Activated CD8-positive, alpha-beta memory T cell treated with anti-CD3 and anti-CD28 coated beads, Interleukin-2, amount 10 ng/mL, durations not matched to agents 7 days and 5 days (primary cell): ENCODE measurements at regions not wholly inside any gene's neighbourhood (a gene's known extent, or its start where the extent isn't known, plus 50 kb on each side); places are given as distances from the start of the nearest gene placed in this dataset.
"Not testable (repeated sequence)": the region's sequence is repeated elsewhere in the genome, so short reads cannot be mapped to it uniquely, and the experiment has no call there.

ENCODE experiments used
- ATAC-seq: fragments of 150-1000 bp; cut with Tn5 transposase; one replicate; pipeline ENCODE4 v1.10.0; 2021; ENCODE audit warnings: moderate library complexity
- CTCF ChIA-PET: fragments of 350-600 bp; sonication (Branson Sonifier 250); formaldehyde crosslinking; loops from one replicate; lab custom pipeline; 2021; ENCODE audit warnings: antibody characterized with exemption; lab: Charles Lee
- DNase-seq: peaks from one replicate; pipeline ENCODE4 v3.0.0-alpha.2; 2020
- H3K27ac Mint-ChIP-seq: one replicate; pipeline ENCODE4 v1.8.0; 2021; ENCODE audit warnings: mild to moderate bottlenecking, mixed read lengths
- H3K27me3 Mint-ChIP-seq: one replicate; pipeline ENCODE4 v1.8.0; 2021; ENCODE audit warnings: mixed read lengths
- H3K36me3 Mint-ChIP-seq: one replicate; pipeline ENCODE4 v1.8.0; 2021; ENCODE audit warnings: mild to moderate bottlenecking, mixed read lengths
- H3K4me1 Mint-ChIP-seq: one replicate; pipeline ENCODE4 v1.8.0; 2021; ENCODE audit warnings: mixed read lengths
- H3K4me3 Mint-ChIP-seq: one replicate; pipeline ENCODE4 v1.8.0; 2021; ENCODE audit warnings: mild to moderate bottlenecking, moderate library complexity, mixed read lengths
- H3K9me3 Mint-ChIP-seq: one replicate; pipeline ENCODE4 v1.8.0; 2022; ENCODE audit warnings: low read depth, mixed read lengths

DNA sequence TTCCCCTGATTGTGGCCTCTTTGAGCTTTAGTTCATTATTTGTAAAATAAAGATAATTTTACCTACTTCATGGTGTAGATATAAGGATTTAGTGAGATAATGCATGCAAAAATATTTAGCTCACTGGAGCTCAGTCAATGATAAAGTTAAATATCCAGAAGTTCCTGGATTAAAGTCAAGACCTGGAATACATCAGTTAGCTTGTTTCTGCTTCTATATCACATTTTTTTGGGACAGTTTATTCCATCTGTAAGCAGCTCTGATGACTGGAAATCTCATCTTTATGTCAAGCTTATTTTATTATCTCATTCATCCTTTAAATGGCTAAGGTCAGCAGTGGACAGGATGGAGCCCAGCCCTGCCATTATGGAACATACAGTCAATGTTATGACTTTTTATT is 152.0 kb downstream of the EVA1A start:
- CTCF ChIA-PET, result interaction anchor here (0.9 kb wide), 1 partner anchor 489 kb away, joined by 3 read pairs; no protein-coding TSS in a partner anchor
- H3K4me3 Mint-ChIP-seq, result no peak overlapping the region
- ATAC-seq, result no peak
- H3K36me3 Mint-ChIP-seq, result no peaks in the 10 kb centered on the region
- peaks cover 29% of the 10 kb centered on the region for H3K27me3 Mint-ChIP-seq
- no peaks in the 10 kb centered on the region for H3K9me3 Mint-ChIP-seq
- no peaks in the 10 kb centered on the region for H3K4me1 Mint-ChIP-seq
- H3K27ac Mint-ChIP-seq, result no peak overlapping the region
- no peak for DNase-seq

DNA sequence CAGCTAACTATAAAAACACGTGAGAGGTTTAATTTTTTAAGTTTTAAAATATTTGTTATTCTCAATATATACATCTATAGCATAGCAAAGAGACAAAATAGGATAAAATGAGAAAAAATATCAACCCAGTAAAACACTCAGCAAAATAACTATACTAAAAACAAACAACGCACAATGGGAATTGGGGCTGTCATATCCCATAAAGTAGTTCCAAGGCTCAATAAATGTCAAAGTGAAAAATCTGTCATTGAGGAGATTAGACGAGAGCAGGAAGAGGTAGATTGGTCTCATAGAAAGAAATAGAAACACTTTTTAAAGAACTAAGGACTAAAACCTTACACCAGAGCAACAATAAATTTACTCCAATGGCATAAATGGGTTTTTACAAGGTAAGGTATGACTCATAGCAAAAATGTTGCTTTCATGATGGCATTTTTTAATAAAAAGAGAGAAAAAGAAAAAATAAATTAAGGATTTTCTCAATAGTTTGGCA is 153.7 kb downstream of the EVA1A start:
- CTCF ChIA-PET, result no interaction called here
- no peak overlapping the region for H3K4me3 Mint-ChIP-seq
- H3K4me1 Mint-ChIP-seq, result no peaks in the 10 kb centered on the region
- H3K27me3 Mint-ChIP-seq, result peaks cover 32% of the 10 kb centered on the region
- no peak for ATAC-seq
- H3K9me3 Mint-ChIP-seq, result no peaks in the 10 kb centered on the region
- DNase-seq, result no peak
- no peak overlapping the region for H3K27ac Mint-ChIP-seq
- no peaks in the 10 kb centered on the region for H3K36me3 Mint-ChIP-seq

DNA sequence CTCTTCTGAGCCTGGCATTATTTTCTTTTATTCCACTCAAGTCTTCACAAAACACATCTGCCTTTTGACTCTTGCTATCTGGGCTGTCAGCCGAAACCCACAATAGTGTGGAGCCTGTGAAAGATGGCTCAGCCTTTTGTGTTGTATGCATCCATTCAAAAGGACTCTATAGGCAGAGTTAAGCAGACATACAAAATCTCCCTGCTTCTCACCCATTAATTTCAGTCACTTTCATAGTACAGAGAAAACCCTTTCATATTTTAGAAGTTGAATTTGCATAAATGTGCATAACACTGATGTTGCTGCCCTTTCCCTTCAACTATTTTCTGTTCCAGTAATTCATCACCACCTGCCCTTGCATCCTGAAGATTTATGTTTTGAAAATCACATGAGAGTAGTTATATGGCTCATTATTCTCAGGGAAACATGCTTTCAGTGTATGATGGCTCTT is 154.6 kb downstream of the EVA1A start:
- Mint-ChIP-seq H3K27ac (no peak overlapping the region), H3K27me3 (peaks cover 31% of the 10 kb centered on the region), H3K4me1 (no peaks in the 10 kb centered on the region), H3K9me3 (no peaks in the 10 kb centered on the region), H3K4me3 (no peak overlapping the region), H3K36me3 (no peaks in the 10 kb centered on the region)
- DNase-seq (no peak), ATAC-seq (no peak)
- CTCF ChIA-PET, result no interaction called here

DNA sequence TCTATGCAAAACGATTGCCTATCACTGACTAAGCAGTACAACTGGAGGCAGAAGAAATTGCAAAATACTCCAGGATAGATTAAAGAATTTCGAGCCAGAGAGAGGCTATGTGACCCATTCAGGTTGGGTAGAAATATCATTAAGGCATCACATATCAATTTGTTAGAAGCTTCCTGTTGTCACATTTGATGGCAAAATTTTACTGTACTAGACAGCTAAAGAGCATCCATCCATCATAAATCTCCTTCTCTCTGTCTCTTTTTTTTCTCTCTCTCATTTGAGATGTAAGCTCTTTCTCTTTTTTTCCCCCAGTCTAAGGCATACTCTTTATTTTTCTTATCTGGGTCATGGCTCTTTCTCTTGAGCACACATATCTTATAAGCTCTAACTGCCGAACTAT is 155.7 kb downstream of the EVA1A start:
- Mint-ChIP-seq H3K4me1 (no peaks in the 10 kb centered on the region), H3K36me3 (no peaks in the 10 kb centered on the region), H3K9me3 (no peaks in the 10 kb centered on the region), H3K4me3 (no peak overlapping the region), H3K27ac (no peak overlapping the region), H3K27me3 (peaks cover 31% of the 10 kb centered on the region)
- DNase-seq (no peak), ATAC-seq (no peak)
- CTCF ChIA-PET, result no interaction called here

GRCh38 chr2:75403991-75404428 is 156.7 kb downstream of the EVA1A start:
- CTCF ChIA-PET, result no interaction called here
- Mint-ChIP-seq H3K27me3 (peaks cover 34% of the 10 kb centered on the region), H3K36me3 (no peaks in the 10 kb centered on the region), H3K4me3 (no peak overlapping the region), H3K27ac (no peak overlapping the region), H3K9me3 (no peaks in the 10 kb centered on the region), H3K4me1 (no peaks in the 10 kb centered on the region)
- DNase-seq (no peak), ATAC-seq (peak; percentile 49)

- H3K4me3 Mint-ChIP-seq, result no peak overlapping the region
Observed at GRCh38 chr2:75396314-75396713, 164.4 kb downstream of the EVA1A start.

DNA sequence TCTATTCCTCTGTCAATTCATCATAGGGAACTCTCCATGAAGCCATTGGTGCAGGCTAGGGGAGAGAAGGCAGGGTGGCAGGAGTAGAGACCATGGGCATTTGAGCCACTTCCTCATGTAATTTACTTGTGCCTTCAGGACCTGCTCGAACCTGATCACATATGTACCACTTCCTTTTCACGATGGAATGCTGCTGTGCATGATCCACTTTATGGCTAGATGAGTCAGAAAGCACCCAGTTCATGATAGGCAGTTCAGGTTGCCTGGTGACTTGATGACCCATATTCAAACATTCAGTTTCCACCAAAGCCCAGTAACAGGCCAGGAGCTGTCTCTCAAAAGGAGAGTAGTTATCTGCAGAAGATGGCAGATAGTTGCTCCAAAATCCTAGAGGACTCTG is 166.0 kb downstream of the EVA1A start:
- H3K27ac Mint-ChIP-seq, DNase-seq, H3K36me3 Mint-ChIP-seq, ATAC-seq, H3K4me3 Mint-ChIP-seq, H3K9me3 Mint-ChIP-seq, H3K4me1 Mint-ChIP-seq, H3K27me3 Mint-ChIP-seq, CTCF ChIA-PET: not testable (repeated sequence)

More at GRCh38 chr2:75396314-75396713, 164.4 kb downstream of the EVA1A start:
- Mint-ChIP-seq H3K36me3 (no peaks in the 10 kb centered on the region), H3K27me3 (peaks cover 8% of the 10 kb centered on the region), H3K9me3 (no peaks in the 10 kb centered on the region), H3K4me1 (no peaks in the 10 kb centered on the region), H3K27ac (no peak overlapping the region)
- CTCF ChIA-PET, result no interaction called here
- ATAC-seq, result no peak
- no peak for DNase-seq

GRCh38 chr2:75390169-75390568 is 170.6 kb downstream of the EVA1A start:
- Mint-ChIP-seq H3K9me3 (no peaks in the 10 kb centered on the region), H3K27ac (no peak overlapping the region), H3K4me1 (no peaks in the 10 kb centered on the region), H3K4me3 (no peak overlapping the region), H3K36me3 (no peaks in the 10 kb centered on the region), H3K27me3 (peaks cover 7% of the 10 kb centered on the region)
- no peak for ATAC-seq
- DNase-seq, result no peak
- CTCF ChIA-PET, result no interaction called here

DNA sequence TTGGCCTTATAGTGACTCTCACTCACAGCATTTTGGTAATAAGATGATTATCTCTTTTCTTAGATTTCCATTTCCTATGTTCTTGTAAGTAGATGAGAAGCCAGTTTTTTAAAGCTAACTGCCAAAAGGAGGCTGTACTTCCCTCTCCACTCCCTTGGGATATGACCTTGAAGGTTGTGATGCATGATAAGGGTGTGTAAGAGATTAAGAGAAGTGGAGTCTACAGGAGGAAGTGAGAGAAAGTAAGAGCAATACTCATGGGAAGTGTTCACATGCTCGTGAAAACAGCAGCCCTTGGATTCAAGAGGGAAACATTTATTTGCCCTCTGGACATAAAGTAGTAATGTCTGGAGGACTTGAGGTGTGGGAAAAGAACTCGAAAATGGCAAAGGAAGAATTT is 171.5 kb downstream of the EVA1A start:
- no peak overlapping the region for H3K27ac Mint-ChIP-seq
- CTCF ChIA-PET, result no interaction called here
- no peak for ATAC-seq
- no peaks in the 10 kb centered on the region for H3K36me3 Mint-ChIP-seq
- no peaks in the 10 kb centered on the region for H3K9me3 Mint-ChIP-seq
- H3K27me3 Mint-ChIP-seq, result peaks cover 7% of the 10 kb centered on the region
- H3K4me1 Mint-ChIP-seq, result no peaks in the 10 kb centered on the region
- DNase-seq, result no peak
- H3K4me3 Mint-ChIP-seq, result no peak overlapping the region

GRCh38 chr2:75381032-75381431 is 179.7 kb downstream of the EVA1A start:
- H3K9me3 Mint-ChIP-seq, result no peaks in the 10 kb centered on the region
- CTCF ChIA-PET, result no interaction called here
- no peaks in the 10 kb centered on the region for H3K36me3 Mint-ChIP-seq
- H3K27me3 Mint-ChIP-seq, result no peaks in the 10 kb centered on the region
- ATAC-seq (no peak), DNase-seq (no peak)
- no peak overlapping the region for H3K27ac Mint-ChIP-seq
- no peak overlapping the region for H3K4me3 Mint-ChIP-seq
- H3K4me1 Mint-ChIP-seq, result no peaks in the 10 kb centered on the region

GRCh38 chr2:75379476-75380210 is 180.3 kb upstream of the TACR1 start:
- no peaks in the 10 kb centered on the region for H3K27me3 Mint-ChIP-seq
- H3K36me3 Mint-ChIP-seq, result no peaks in the 10 kb centered on the region
- ATAC-seq, result no peak
- CTCF ChIA-PET, result no interaction called here
- no peak overlapping the region for H3K27ac Mint-ChIP-seq
- DNase-seq, result no peak
- H3K9me3 Mint-ChIP-seq, result no peaks in the 10 kb centered on the region
- no peaks in the 10 kb centered on the region for H3K4me1 Mint-ChIP-seq
- H3K4me3 Mint-ChIP-seq, result no peak overlapping the region

- no peaks in the 10 kb centered on the region for H3K27me3 Mint-ChIP-seq
- no peak for DNase-seq
- H3K4me3 Mint-ChIP-seq, result no peak overlapping the region
- no peaks in the 10 kb centered on the region for H3K36me3 Mint-ChIP-seq
- CTCF ChIA-PET, result no interaction called here
- no peak for ATAC-seq
- H3K4me1 Mint-ChIP-seq, result no peaks in the 10 kb centered on the region
- H3K9me3 Mint-ChIP-seq, result peaks cover 8% of the 10 kb centered on the region
- H3K27ac Mint-ChIP-seq, result no peak overlapping the region
Observed at GRCh38 chr2:75375646-75376582, 176.6 kb upstream of the TACR1 start.

DNA sequence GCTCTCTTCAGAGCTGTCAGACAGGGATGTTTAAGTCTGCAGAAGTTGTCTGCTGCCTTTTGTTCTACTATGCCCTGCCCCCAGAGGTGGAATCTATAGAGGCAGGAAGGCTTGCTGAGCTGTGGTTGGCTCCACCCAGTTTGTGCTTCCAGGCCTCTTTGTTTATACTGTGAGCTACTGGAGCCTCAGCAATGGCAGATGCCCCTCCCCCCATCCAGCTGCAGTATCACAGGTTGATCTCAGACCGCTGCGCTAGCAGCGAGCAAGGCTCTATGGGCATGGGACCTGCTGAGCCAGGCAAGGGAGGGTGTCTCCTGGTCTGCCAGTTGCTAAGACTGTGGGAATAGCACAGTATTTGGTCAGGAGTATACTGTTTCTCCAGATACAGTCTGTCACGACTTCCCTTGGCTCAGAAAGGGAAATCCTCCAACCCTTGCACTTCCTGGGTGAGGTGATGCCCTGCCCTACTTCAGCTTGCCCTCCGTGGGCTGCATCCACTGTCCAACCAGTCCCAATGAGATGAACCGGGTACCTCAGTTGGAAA is 175.2 kb upstream of the TACR1 start:
- CTCF ChIA-PET, H3K27ac Mint-ChIP-seq, DNase-seq, H3K9me3 Mint-ChIP-seq, H3K4me1 Mint-ChIP-seq, H3K36me3 Mint-ChIP-seq, H3K4me3 Mint-ChIP-seq, H3K27me3 Mint-ChIP-seq, ATAC-seq: not testable (repeated sequence)
